Stomach smooth muscle (tissue), 2 donors: ENCODE measurements at regions not wholly inside any gene's neighbourhood (a gene's known extent, or its start where the extent isn't known, plus 50 kb on each side); places are given as distances from the start of the nearest gene placed in this dataset.

Source experiments
- H3K27ac ChIP-seq: one replicate; pipeline ENCODE4 v1.7.0; 2013; ENCODE audit warnings: mild to moderate bottlenecking, low read length, inconsistent platforms
- H3K27me3 ChIP-seq, 2 donors: one replicate each; pipeline ENCODE4 v1.7.0; 2013; ENCODE audit warnings: low read length in 2 of 2; ENCODE audit not compliant: insufficient read depth in 2 of 2, control insufficient read depth in 1 of 2
- H3K36me3 ChIP-seq, 2 donors: one replicate each; pipeline ENCODE4 v1.7.0; 2013; ENCODE audit warnings: low read length in 2 of 2; ENCODE audit not compliant: control insufficient read depth in 2 of 2, insufficient read depth in 2 of 2
- H3K4me1 ChIP-seq: one replicate; pipeline ENCODE4 v1.7.0; 2013; ENCODE audit warnings: low read length; ENCODE audit not compliant: control insufficient read depth, insufficient read depth
- H3K4me3 ChIP-seq, 2 donors: one replicate each; pipeline ENCODE4 v1.7.0; 2013; ENCODE audit warnings: low read length in 2 of 2
- H3K9ac ChIP-seq, 2 donors: one replicate each; pipeline ENCODE4 v1.7.0; 2013; ENCODE audit warnings: low read length in 2 of 2, mild to moderate bottlenecking in 1 of 2
- H3K9me3 ChIP-seq, 2 donors: one replicate each; pipeline ENCODE4 v1.7.0; 2013; ENCODE audit warnings: low read length in 2 of 2; ENCODE audit not compliant: control insufficient read depth in 2 of 2
- donor health status: healthy.
- donor health status: Pancreatic carcinoma.

DNA sequence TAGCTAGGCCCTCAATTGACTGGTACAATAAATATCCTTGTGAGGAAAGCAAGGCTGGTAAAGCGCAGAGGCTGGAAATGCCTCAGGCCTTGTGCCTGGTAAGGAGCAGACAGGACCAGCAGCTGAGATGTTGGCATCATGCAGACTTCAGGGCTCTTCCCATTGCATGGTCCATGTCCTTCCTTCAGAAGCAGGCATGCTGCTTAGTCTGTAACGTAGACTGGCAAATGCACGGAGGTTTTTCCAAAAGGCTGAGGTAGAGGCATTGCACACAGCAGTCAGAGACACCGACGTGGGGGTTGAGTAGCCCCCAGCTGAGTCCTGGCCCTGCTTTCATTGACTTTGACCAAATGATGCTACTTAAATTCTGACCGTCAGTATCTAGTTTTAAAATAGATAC lies 87.1 kb downstream of the ADRB2 start:
- H3K27ac ChIP-seq: no peak overlapping the region
- H3K9ac ChIP-seq: no peak overlapping the region
- no peaks in the 10 kb centered on the region for H3K9me3 ChIP-seq
- H3K4me3 ChIP-seq: no peak overlapping the region
- no peaks in the 10 kb centered on the region for H3K27me3 ChIP-seq
- no peaks in the 10 kb centered on the region for H3K36me3 ChIP-seq
- H3K4me1 ChIP-seq: peaks cover 18% of the 10 kb centered on the region

DNA sequence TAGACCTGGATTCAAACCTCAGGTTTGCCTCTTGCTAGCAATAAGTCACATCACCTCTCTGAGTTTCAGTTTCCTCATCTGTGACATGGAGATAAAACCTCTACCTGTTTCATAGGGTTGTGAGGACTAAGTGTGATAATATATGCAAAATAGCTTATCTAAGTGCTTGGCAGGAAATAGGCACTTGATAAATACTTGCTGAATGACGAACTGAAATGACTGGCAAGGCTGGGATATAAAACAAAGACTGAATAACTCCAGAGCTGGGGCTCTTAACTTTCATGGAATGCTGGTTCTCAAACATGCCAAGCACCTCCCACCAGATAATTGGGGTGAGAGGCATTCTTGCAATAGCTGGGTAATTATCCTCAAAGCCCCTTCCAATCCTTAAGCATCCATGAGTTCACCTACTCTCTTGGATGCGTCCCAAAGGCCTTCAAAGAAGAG lies 87.6 kb downstream of the ADRB2 start:
- H3K9ac ChIP-seq: no peak overlapping the region
- H3K4me1 ChIP-seq: peaks cover 13% of the 10 kb centered on the region
- H3K4me3 ChIP-seq: no peak overlapping the region
- H3K9me3 ChIP-seq: no peaks in the 10 kb centered on the region
- no peaks in the 10 kb centered on the region for H3K36me3 ChIP-seq
- no peaks in the 10 kb centered on the region for H3K27me3 ChIP-seq
- H3K27ac ChIP-seq: no peak overlapping the region

DNA sequence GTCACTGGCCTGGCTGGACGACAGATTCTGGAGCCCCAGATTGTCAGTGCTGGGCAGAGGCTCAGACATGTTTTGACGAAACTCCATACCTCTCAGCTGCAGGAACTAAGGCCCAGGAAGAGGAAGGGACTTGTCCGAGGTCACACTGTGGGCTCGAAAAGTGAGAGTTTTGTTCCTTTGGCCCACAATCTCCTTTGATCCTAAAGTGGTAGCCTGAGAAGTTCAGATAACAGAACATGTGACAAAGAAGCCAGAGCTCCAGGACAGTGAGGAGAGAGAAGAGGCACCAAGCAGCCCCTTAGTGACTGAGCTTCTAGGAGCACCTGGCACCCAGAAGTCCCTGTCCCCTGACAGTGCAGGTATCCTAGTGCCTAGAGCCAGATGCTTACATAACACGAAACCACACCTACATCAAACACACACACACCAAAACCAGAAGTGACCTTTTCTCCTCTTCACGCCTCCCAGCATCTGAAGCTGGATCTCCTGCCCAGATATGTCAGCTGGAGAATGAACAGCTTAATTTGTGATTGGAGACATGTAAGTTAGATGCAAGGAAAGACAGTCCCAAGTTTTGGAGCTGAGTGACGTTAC lies 88.9 kb downstream of the ADRB2 start:
- Histone ChIP-seq H3K4me3 (no peak overlapping the region), H3K27ac (peak overlapping the region; percentile 6), H3K9ac (no peak overlapping the region), H3K4me1 (peaks cover 13% of the 10 kb centered on the region), H3K27me3 (no peaks in the 10 kb centered on the region), H3K9me3 (no peaks in the 10 kb centered on the region), H3K36me3 (no peaks in the 10 kb centered on the region)

DNA sequence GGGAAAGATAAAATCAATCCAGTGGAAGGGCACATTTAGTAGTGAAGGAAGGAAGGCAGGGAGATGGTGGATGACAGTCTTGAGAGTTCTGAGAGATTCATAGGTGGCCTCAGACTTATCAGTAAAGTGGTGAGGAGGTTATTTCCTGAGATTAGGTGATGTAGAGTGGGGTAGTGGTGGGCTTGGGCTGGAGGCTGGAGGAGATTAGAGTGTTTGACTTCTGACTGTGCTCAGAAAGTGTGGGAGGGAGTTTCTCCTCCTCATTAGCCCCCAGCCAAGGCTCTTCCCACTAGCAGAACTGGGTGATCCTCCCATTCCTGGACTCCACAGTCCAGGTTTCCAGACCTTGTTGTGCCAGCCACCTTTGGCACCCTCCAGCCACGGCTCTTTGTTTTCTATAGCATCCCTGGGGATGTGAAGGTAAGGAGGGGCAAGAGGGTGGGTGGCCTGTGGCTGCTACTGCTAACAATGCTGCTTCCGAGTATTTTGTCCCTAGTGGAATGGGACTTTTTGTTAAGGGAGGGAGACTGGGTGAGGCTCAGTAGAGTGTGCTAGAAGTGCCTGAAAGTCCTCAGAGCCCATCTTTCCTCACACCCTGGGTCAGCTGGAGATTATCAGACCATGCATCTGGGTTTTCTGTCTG lies 94.4 kb downstream of the ADRB2 start:
- no peak overlapping the region for H3K4me3 ChIP-seq

DNA sequence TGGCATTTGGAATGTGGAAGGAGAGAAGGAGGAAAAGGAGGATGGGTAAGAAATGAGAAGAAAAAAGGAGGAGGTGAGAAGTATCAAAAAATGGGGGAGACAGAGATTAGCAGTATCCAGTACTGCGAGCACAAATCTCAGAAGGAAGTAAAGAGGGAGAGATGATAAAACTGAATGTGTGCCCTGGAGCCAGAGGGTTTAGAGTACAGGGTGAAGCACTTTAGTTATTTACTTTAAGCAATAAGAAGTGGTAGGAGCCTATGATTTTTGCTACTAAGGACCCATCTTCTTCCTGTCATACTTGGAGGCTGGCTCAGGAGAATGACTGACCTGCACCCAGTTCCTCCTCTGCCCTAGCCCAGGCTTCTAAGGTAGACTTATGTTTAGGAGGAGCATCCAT lies 94.9 kb downstream of the ADRB2 start:
- Histone ChIP-seq H3K4me1 (no peaks in the 10 kb centered on the region), H3K27ac (no peak overlapping the region), H3K9ac (no peak overlapping the region), H3K27me3 (no peaks in the 10 kb centered on the region), H3K9me3 (no peaks in the 10 kb centered on the region), H3K4me3 (no peak overlapping the region), H3K36me3 (no peaks in the 10 kb centered on the region)

More for the DNA sequence above, 94.4 kb downstream of the ADRB2 start:
- Histone ChIP-seq H3K9me3 (no peaks in the 10 kb centered on the region), H3K36me3 (no peaks in the 10 kb centered on the region), H3K27ac (no peak overlapping the region), H3K27me3 (no peaks in the 10 kb centered on the region), H3K9ac (no peak overlapping the region), H3K4me1 (no peaks in the 10 kb centered on the region)

DNA sequence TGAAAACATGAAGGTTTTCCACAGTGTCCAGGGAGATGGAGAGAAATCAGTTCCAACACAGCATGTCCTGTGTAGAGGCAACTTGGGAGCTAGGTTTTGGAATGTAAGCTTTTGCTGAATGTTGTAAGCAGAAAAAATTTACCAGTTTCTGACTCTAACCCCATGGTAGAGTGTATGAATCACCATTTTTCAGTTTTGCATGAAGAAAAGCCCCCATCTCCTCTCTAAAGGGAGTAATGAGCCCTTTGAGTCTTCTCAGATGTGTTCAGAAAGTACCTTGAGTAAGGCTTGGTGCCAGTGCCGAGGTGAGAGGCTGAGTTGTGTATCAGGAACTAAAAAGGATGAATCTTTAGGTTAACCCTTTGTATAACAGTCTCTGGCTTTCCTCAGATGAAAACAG lies 96.2 kb downstream of the ADRB2 start:
- no peaks in the 10 kb centered on the region for H3K9me3 ChIP-seq
- H3K4me3 ChIP-seq: no peak overlapping the region
- H3K27ac ChIP-seq: no peak overlapping the region
- H3K9ac ChIP-seq: no peak overlapping the region
- no peaks in the 10 kb centered on the region for H3K4me1 ChIP-seq
- H3K36me3 ChIP-seq: no peaks in the 10 kb centered on the region
- no peaks in the 10 kb centered on the region for H3K27me3 ChIP-seq

DNA sequence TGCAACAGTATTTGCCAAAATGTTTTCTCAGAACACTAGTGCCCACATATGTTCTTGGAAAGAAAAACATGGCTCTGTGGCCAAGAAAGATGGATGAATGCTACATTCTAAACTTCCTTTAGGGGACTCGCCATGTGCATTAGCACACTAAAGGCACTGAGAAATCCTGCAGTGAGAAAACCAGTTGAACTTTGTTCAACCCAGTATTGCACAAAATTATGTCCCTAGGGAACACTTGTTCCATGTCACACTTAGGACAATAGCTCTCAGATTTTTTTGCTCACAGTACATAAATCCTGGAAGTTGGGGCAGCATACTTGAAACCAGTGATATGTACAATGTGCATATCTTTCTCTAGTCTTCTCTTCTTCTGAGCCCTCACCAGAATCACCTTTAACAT lies 96.6 kb downstream of the ADRB2 start:
- Histone ChIP-seq H3K4me1 (no peaks in the 10 kb centered on the region), H3K27me3 (no peaks in the 10 kb centered on the region), H3K27ac (no peak overlapping the region), H3K9me3 (no peaks in the 10 kb centered on the region), H3K9ac (no peak overlapping the region), H3K36me3 (no peaks in the 10 kb centered on the region), H3K4me3 (no peak overlapping the region)

GRCh38 chr5:148924817-148925216 lies 98.4 kb downstream of the ADRB2 start:
- no peaks in the 10 kb centered on the region for H3K9me3 ChIP-seq
- H3K4me3 ChIP-seq: no peak overlapping the region
- H3K36me3 ChIP-seq: no peaks in the 10 kb centered on the region
- H3K9ac ChIP-seq: no peak overlapping the region
- H3K27ac ChIP-seq: no peak overlapping the region
- no peaks in the 10 kb centered on the region for H3K27me3 ChIP-seq
- no peaks in the 10 kb centered on the region for H3K4me1 ChIP-seq

DNA sequence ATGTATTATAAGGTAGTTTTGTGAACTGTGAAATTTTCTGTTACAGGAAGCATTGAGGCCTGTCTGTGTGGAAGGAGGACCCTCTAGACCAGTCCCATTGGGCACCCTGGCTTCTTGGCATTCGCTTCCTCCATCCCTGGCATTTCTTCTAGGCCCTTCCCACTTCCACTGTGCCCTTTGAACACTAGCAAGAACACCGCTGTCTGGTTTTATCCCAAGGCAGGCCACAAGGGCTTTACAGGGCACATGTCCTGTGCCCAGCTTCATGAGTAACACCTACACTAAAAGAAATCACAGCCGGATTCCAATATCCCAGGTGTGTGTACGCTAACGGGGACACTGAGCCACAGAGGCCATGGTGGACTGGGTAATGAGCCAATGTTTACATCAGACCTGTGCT lies 99.8 kb downstream of the ADRB2 start:
- no peaks in the 10 kb centered on the region for H3K36me3 ChIP-seq
- no peaks in the 10 kb centered on the region for H3K4me1 ChIP-seq
- H3K27me3 ChIP-seq: no peaks in the 10 kb centered on the region
- no peaks in the 10 kb centered on the region for H3K9me3 ChIP-seq
- no peak overlapping the region for H3K27ac ChIP-seq
- no peak overlapping the region for H3K4me3 ChIP-seq
- H3K9ac ChIP-seq: no peak overlapping the region

DNA sequence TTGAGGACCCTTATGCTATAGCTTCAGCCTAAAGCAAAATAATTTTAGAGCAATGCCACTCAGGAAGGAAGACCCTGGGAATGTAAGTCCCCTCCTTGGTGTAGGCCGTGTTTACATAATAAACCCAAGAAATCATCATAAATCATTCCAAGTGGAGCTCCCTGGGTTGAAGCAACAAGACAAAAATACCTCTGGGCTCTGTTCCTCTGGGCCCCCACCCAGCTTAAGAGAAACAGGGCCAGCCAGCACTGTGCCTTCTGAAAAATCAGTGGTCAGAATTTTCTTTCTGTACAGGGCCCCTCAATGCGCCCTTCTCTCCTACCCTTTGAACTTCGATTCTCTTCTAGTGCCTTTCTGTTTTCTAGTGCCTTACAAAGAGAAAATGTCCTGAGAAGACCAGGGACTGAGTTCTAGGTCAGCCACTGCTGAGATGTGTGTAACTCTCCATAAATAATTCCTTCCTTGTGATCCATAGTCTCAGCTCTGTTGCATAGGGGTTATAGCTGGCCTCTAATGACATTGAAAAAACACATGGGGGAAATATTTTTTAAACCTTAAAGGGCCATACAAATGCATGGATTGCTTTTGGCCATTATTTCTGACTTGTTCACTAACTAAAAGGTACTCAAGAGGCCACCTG lies 101.0 kb downstream of the ADRB2 start:
- no peaks in the 10 kb centered on the region for H3K9me3 ChIP-seq
- H3K36me3 ChIP-seq: no peaks in the 10 kb centered on the region
- H3K4me1 ChIP-seq: peaks cover 5% of the 10 kb centered on the region
- H3K27me3 ChIP-seq: no peaks in the 10 kb centered on the region
- H3K4me3 ChIP-seq: no peak overlapping the region
- H3K9ac ChIP-seq: no peak overlapping the region
- H3K27ac ChIP-seq: no peak overlapping the region

- no peaks in the 10 kb centered on the region for H3K9me3 ChIP-seq
- H3K27me3 ChIP-seq: no peaks in the 10 kb centered on the region
- H3K27ac ChIP-seq: no peak overlapping the region
- peaks cover 9% of the 10 kb centered on the region for H3K4me1 ChIP-seq
- no peak overlapping the region for H3K4me3 ChIP-seq
- H3K9ac ChIP-seq: no peak overlapping the region
- H3K36me3 ChIP-seq: no peaks in the 10 kb centered on the region
These were observed 101.7 kb downstream of the ADRB2 start for GRCh38 chr5:148928141-148928540.
